GM23338 (cell line): ENCODE measurements at regions not wholly inside any gene's neighbourhood (a gene's known extent, or its start where the extent isn't known, plus 50 kb on each side); places are given as distances from the start of the nearest gene placed in this dataset.

Experiments
- ATAC-seq: fragments of 200-7000 bp; cut with Tn5 transposase; 3 replicates; pipeline ENCODE4 v1.9.1; 2020
- DNase-seq: peaks from one replicate; pipeline ENCODE4 v3.0.0-alpha.2; 2015; ENCODE audit warnings: low spot score
- H2AFZ ChIP-seq: fragments of 200-600 bp; sonication (generic); 2 replicates; pipeline ENCODE4 v1.8.0; 2016; ENCODE audit warnings: antibody characterized with exemption, mild to moderate bottlenecking, moderate library complexity
- H3F3A ChIP-seq: fragments of 200-600 bp; sonication (generic); replicated peaks from 2 replicates; pipeline ENCODE4 v1.8.0; 2017; ENCODE audit warnings: antibody characterized with exemption, mixed run types, low read depth
- H3K27ac ChIP-seq: fragments of 200-600 bp; sonication (generic); 2 replicates; pipeline ENCODE4 v1.6.1; 2016; ENCODE audit warnings: low read depth
- H3K27me3 ChIP-seq: fragments of 200-600 bp; sonication (generic); 2 replicates; pipeline ENCODE4 v1.8.0; 2016; ENCODE audit warnings: mild to moderate bottlenecking, mixed run types, moderate library complexity; ENCODE audit not compliant: insufficient read depth
- H3K36me3 ChIP-seq: fragments of 200-600 bp; sonication (generic); 2 replicates; pipeline ENCODE4 v1.8.0; 2016; ENCODE audit warnings: mild to moderate bottlenecking; ENCODE audit not compliant: insufficient read depth
- H3K4me1 ChIP-seq: fragments of 200-600 bp; sonication (generic); 2 replicates; pipeline ENCODE4 v1.8.0; 2016; ENCODE audit warnings: mild to moderate bottlenecking, moderate library complexity; ENCODE audit not compliant: insufficient read depth
- H3K4me2 ChIP-seq: fragments of 200-600 bp; sonication (generic); 2 replicates; pipeline ENCODE4 v1.7.1; 2017; ENCODE audit warnings: mixed run types
- H3K4me3 ChIP-seq: fragments of 200-600 bp; sonication (generic); 2 replicates; pipeline ENCODE4 v1.6.1; 2016; ENCODE audit warnings: mixed run types
- H3K79me2 ChIP-seq: fragments of 200-600 bp; sonication (generic); replicated peaks from 2 replicates; pipeline ENCODE4 v1.8.0; 2017; ENCODE audit warnings: mild to moderate bottlenecking; ENCODE audit not compliant: insufficient read depth
- H3K9me2 ChIP-seq: fragments of 200-600 bp; sonication (generic); 2 replicates; pipeline ENCODE4 v1.8.0; 2017; ENCODE audit not compliant: insufficient read depth
- H4K20me1 ChIP-seq: fragments of 200-600 bp; sonication (generic); replicated peaks from 2 replicates; pipeline ENCODE4 v1.8.0; 2017; ENCODE audit warnings: mild to moderate bottlenecking; ENCODE audit not compliant: insufficient read depth
- H3K27ac Mint-ChIP-seq: 2 replicates; pipeline ENCODE4 v1.8.0; 2020; ENCODE audit warnings: inconsistent platforms, mild to moderate bottlenecking, moderate library complexity, mixed read lengths
- H3K27me3 Mint-ChIP-seq: 3 replicates; pipeline ENCODE4 v1.8.0; 2022; ENCODE audit warnings: low read depth, mild to moderate bottlenecking, moderate library complexity, mixed read lengths, inconsistent platforms; ENCODE audit not compliant: insufficient read depth, poor library complexity
- H3K36me3 Mint-ChIP-seq: 3 replicates; pipeline ENCODE4 v1.8.0; 2021; ENCODE audit warnings: low read depth, mild to moderate bottlenecking, inconsistent platforms, moderate library complexity, mixed read lengths
- H3K4me1 Mint-ChIP-seq: 3 replicates; pipeline ENCODE4 v1.8.0; 2020; ENCODE audit warnings: mild to moderate bottlenecking, inconsistent platforms, mixed read lengths
- H3K4me3 Mint-ChIP-seq: 3 replicates; pipeline ENCODE4 v1.8.0; 2021; ENCODE audit warnings: moderate library complexity, mild to moderate bottlenecking, inconsistent platforms, mixed read lengths
- H3K9me3 Mint-ChIP-seq: 3 replicates; pipeline ENCODE4 v1.8.0; 2020; ENCODE audit warnings: moderate library complexity, mild to moderate bottlenecking, inconsistent platforms, mixed read lengths
- CREB1 ChIP-seq: fragments of 250-450 bp; sonication (Bioruptor Pico); IDR thresholded peaks from 2 replicates; pipeline ENCODE4 v1.5.0; 2020; ENCODE audit warnings: low read depth, mild to moderate bottlenecking, moderate library complexity
- EZH2 ChIP-seq: fragments of 200-600 bp; sonication (generic); IDR thresholded peaks from one replicate; pipeline ENCODE4 v1.8.0; 2017; ENCODE audit warnings: antibody characterized with exemption, mild to moderate bottlenecking, low read depth; ENCODE audit not compliant: unreplicated experiment
- EZH2phosphoT487 ChIP-seq: fragments of 200-600 bp; sonication (generic); IDR thresholded peaks from one replicate; pipeline ENCODE4 v1.8.1; 2018; ENCODE audit warnings: antibody characterized with exemption; ENCODE audit not compliant: unreplicated experiment
- JUNB ChIP-seq: IDR thresholded peaks from one replicate; pipeline ENCODE4 v1.6.1; 2016; ENCODE audit warnings: antibody characterized with exemption; ENCODE audit not compliant: unreplicated experiment
- NANOG ChIP-seq: IDR thresholded peaks from 2 replicates; pipeline ENCODE4 v1.6.1; 2016; ENCODE audit warnings: antibody characterized with exemption, borderline replicate concordance
- POLR2AphosphoS5 ChIP-seq: IDR thresholded peaks from 2 replicates; pipeline ENCODE4 v1.6.1; 2016; ENCODE audit warnings: antibody characterized with exemption, low read depth
- REST ChIP-seq: IDR thresholded peaks from one replicate; pipeline ENCODE4 v1.6.1; 2018; ENCODE audit warnings: antibody characterized with exemption; ENCODE audit not compliant: unreplicated experiment
- STAT1 ChIP-seq: IDR thresholded peaks from one replicate; pipeline ENCODE4 v1.6.1; 2016; ENCODE audit warnings: antibody characterized with exemption; ENCODE audit not compliant: unreplicated experiment
- ZNF114 ChIP-seq: fragments of 250-450 bp; sonication (Bioruptor Pico); IDR thresholded peaks from 2 replicates; pipeline ENCODE4 v1.5.0; 2020; ENCODE audit warnings: mild to moderate bottlenecking, moderate library complexity
- ZNF331 ChIP-seq: fragments of 250-450 bp; sonication (Bioruptor Pico); IDR thresholded peaks from 2 replicates; pipeline ENCODE4 v1.5.0; 2020; ENCODE audit warnings: low read depth, mild to moderate bottlenecking, moderate library complexity
- ZNF462 ChIP-seq: fragments of 250-450 bp; sonication (Bioruptor Pico); IDR thresholded peaks from 2 replicates; pipeline ENCODE4 v1.5.0; 2020; ENCODE audit warnings: mild to moderate bottlenecking, moderate library complexity
- TF ChIP-seq, protein P1 (sequence below): IDR thresholded peaks from 2 replicates; pipeline ENCODE4 v1.6.1; 2016; ENCODE audit warnings: antibody characterized with exemption
- TF ChIP-seq, protein P2 (sequence below), 2 experiments: fragments of 200-600 bp in 1 of 2; sonication (generic) in 1 of 2; conservative IDR thresholded peaks; 2 replicates each; pipeline versions ENCODE4 v1.5.1 to v1.6.1; 2016 to 2017; ENCODE audit warnings: antibody characterized with exemption in 2 of 2, low read depth in 2 of 2, mild to moderate bottlenecking in 2 of 2, moderate library complexity in 1 of 2

GRCh38 chr16:86335266-86336172 is 174.8 kb upstream of the FOXF1 start:
- Histone ChIP-seq H3K27me3 (no peaks in the 10 kb centered on the region), H3K9me2 (no peaks in the 10 kb centered on the region), H4K20me1 (no peaks in the 10 kb centered on the region), H3K4me1 (no peaks in the 10 kb centered on the region), H3F3A (no peaks in the 10 kb centered on the region), H3K27ac (no peak overlapping the region), H2AFZ (no peak overlapping the region), H3K79me2 (no peaks in the 10 kb centered on the region), H3K36me3 (no peaks in the 10 kb centered on the region), H3K4me3 (no peak overlapping the region), H3K4me2 (no peak overlapping the region)
- DNase-seq: no peak
- Mint-ChIP-seq H3K9me3 (no peaks in the 10 kb centered on the region), H3K36me3 (no peaks in the 10 kb centered on the region), H3K27me3 (peaks cover 19% of the 10 kb centered on the region), H3K4me3 (no peak overlapping the region), H3K27ac (no peak overlapping the region), H3K4me1 (peaks cover 15% of the 10 kb centered on the region; the same call in 2 of the 3 replicates)
- ATAC-seq: no peak; the same call in 2 of the 3 replicates
- TF ChIP-seq CREB1 (CRISPR knock-in tag): no peak
- TF ChIP-seq ZNF114 (CRISPR knock-in tag): no peak
- no peak for TF ChIP-seq POLR2AphosphoS5
- no peak for TF ChIP-seq NANOG
- no peak for TF ChIP-seq EZH2phosphoT487
- TF ChIP-seq, protein P1, sequence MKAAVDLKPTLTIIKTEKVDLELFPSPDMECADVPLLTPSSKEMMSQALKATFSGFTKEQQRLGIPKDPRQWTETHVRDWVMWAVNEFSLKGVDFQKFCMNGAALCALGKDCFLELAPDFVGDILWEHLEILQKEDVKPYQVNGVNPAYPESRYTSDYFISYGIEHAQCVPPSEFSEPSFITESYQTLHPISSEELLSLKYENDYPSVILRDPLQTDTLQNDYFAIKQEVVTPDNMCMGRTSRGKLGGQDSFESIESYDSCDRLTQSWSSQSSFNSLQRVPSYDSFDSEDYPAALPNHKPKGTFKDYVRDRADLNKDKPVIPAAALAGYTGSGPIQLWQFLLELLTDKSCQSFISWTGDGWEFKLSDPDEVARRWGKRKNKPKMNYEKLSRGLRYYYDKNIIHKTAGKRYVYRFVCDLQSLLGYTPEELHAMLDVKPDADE: no peak
- no peak for TF ChIP-seq ZNF331 (CRISPR knock-in tag)
- TF ChIP-seq, protein P2, sequence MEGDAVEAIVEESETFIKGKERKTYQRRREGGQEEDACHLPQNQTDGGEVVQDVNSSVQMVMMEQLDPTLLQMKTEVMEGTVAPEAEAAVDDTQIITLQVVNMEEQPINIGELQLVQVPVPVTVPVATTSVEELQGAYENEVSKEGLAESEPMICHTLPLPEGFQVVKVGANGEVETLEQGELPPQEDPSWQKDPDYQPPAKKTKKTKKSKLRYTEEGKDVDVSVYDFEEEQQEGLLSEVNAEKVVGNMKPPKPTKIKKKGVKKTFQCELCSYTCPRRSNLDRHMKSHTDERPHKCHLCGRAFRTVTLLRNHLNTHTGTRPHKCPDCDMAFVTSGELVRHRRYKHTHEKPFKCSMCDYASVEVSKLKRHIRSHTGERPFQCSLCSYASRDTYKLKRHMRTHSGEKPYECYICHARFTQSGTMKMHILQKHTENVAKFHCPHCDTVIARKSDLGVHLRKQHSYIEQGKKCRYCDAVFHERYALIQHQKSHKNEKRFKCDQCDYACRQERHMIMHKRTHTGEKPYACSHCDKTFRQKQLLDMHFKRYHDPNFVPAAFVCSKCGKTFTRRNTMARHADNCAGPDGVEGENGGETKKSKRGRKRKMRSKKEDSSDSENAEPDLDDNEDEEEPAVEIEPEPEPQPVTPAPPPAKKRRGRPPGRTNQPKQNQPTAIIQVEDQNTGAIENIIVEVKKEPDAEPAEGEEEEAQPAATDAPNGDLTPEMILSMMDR (conservative IDR thresholded peaks at IDR 0.05; ENCODE audit: low read depth in 2 of 2): no peak
- no peak for TF ChIP-seq EZH2
- no peak for TF ChIP-seq JUNB
- no peak for TF ChIP-seq REST
- TF ChIP-seq ZNF462: no peak
- no peak for TF ChIP-seq STAT1
